ENCODE measurements at regions not wholly inside any gene's neighbourhood (a gene's known extent, or its start where the extent isn't known, plus 50 kb on each side); places are given as distances from the start of the nearest gene placed in this dataset.

DNA sequence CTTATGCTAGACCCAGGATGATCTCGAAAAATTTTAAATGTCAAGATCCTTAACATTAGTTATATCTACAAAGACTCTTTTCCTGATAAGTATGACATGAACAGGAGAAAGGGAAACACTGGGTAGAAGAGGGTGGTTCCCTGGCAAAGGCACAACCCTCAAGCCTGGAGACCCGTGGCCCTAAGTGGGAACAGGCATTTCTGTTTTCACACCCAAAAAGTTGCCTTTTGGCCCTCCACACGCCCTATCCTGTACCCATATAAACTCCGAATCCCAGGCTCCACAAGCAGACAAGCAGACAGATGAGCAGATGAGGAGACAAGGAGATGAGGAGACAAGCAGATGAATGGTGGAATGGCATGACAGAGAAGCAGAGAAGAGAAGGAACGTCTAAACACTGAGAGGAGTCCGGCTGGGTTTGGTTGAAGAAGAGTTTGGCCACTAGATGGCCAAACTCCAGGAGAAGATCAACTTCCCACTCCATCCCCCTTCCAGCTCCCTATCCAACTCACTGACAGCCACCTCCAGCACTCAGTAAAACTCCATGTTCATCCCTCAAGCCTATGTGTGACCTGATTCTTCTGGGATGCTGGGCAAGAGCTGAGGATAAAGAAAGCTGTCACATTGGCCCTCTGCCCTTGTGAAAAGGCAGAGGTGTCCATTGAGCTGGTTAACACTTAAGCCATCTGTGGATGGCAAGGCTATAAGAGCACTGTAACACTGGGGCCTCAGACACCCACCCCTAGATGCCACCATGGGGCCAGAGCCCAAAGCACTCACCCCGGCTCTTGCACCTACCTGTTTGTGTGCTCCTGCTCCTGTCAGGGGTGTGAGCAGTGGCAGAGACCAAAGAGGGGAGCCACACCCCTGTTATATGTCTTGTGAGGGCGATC is 139.6 kb upstream of the FAM20A start:
- DNase-seq (ENCODE audit: low read depth in 2 of 2) = no peak

GRCh38 chr17:68737761-68738443 is 136.7 kb upstream of the FAM20A start:
- DNase-seq (ENCODE audit: low read depth in 2 of 2) = no peak

- DNase-seq (ENCODE audit: low read depth in 2 of 2) = no peak
Observed at GRCh38 chr17:68734931-68735330, 133.8 kb upstream of the FAM20A start.

DNA sequence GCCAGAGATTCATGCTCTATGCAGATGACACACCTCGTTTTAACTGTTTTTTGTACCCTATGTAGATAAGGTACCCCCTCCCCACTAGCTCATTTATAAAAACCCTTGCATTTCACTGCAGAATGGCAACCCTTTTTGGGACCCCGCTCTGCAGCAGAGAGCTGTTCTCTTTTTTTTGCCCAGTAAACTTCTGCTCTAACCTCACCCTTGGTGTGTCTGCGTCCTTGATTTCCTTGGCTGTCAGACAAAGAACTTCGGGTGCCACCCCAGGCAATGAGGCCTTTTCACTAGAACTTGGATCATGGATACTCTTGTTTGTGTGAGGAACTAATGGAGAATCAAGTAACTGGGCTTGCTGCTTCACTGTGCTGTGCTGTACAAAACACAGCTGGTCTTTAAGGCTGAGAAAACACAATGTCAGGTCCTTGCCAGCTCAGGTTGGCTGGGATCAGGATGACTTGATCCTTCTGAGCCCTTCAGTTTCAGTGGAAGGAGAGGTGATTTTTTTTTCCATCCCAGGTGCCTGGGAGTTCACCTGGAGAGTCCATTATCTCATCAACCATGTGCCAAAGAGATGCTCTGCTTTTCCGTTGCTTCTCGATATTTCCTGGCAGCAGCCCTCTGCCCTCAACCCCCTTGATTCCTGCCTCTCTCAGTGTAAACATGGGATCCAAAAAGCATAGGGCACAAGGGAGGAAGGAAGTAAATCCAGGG is 133.2 kb upstream of the FAM20A start:
- no peak for DNase-seq (ENCODE audit: low read depth in 2 of 2)

DNA sequence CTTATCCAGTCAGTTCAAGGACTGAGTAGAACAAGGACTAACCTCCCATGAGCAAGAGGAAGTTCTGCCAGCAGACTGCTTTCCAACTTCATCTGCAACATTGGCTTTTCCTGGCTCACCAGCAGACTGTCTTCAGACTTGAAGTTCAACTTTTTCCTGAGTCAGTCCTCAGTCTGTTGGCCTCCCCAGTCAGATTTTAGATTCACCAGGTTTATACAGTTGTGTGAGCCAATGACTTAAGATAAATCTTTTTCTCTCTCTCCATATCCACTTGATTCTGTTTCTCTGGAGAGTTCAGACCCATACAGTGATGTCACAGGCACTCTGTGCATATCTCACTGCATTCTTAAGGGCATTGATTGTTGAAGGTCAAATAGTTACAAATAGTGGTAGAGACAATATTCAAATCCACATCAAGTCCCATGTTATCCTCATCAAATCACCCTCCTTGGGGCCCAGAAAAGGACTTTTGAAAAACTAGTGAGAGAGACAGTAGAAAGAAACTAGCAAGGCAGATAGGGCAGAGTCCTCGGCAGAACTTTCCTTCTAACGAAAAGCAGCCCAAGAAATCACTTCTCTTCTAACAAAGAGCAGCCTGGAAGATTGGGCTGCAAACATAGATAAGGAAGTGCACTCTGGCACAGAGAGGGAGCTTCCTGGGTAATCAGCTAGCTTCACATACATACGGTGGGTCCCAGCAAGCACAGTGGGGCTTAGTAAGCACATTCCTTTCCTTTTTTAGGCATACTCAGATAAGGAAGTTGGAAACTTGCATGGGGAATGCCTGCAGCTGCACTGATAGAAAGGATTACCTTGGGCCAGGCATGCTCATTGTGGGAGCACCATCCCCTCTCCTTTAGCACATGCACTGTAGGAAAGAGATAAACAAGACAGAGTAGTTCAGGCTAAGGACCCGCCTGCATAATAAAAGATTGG is 132.3 kb upstream of the FAM20A start:
- no peak for DNase-seq (ENCODE audit: low read depth in 2 of 2)

DNA sequence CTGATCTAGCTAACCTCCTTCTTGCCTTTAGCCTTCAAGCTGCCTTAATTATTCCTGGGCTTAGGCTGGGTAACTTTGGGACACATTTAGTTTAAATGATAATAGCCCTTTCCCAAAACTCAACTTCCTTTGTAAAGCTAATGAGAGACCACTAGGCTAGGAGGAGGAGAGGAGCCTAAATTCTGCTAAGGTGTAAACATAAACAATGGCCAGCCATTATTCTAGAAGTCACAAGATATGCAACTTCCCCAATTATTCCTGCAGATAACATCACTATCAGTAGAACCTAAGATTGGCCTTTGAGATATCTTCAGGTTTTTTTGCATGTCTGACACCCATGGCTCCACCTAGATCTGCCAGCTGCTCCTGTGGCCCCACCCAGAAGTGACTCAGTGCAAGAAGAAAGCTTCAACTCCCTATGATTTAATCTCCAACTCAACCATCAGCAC is 131.2 kb upstream of the FAM20A start:
- DNase-seq (ENCODE audit: low read depth in 2 of 2) = no peak

DNA sequence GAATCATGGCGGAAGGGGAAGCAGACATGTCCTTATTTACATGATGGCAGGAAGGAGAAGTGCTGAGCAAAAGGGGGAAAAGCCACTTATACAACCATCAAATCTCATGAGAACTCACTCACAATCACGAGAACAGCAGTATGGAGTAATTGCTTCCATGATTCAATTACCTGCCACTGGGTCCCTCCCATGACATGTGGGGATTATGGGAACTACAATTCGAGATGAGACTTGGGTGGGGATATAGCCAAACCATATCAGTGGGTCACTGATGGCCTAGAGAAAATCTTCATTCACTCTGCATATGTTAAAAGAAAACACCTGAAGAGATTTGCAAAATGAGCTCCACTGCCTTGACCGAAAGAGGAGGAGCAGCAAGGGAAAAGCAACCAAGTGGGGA is 130.3 kb upstream of the FAM20A start:
- DNase-seq (ENCODE audit: low read depth in 2 of 2) = no peak

GRCh38 chr17:68719431-68719830 is 118.3 kb upstream of the FAM20A start:
- no peak for DNase-seq (ENCODE audit: low read depth in 2 of 2)

DNA sequence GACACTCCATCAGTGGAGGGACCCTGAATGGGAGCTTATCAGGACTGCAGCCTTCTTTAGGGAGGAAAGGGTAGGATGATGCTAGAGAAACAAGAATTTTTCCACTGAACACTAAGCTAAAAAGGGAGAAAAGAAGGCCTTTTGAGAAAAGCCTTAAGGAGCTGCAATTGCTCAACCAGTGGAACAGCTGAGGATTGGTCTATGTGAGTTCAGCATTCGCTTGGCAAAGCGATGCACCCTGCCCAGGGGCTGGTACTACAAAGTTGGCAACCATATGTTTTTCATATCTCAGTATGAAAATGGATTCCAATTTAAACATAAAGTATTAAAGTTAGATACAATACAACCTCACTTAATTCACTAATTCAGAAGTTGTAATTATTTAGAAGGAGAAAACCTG is 117.8 kb upstream of the FAM20A start:
- DNase-seq (ENCODE audit: low read depth in 2 of 2) = no peak

DNA sequence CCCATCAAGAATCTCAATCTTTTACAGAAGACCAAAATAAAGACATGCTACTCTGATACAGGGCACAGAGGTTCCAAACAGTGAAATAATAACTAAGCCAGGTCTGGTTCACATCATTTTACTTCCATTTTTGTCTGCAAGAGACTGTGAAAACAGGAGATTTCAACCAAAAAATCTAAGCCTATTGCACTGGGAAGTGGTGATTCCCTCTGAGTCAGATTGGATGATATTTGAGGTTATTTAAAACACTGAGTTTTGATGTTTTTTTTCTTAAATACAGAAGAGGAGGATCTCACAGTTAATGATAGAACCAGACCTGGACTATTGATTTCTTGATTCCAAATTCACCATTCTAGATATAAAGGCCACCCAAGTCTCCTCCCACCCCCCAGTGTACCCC is 117.3 kb upstream of the FAM20A start:
- no peak for DNase-seq (ENCODE audit: low read depth in 2 of 2)

DNA sequence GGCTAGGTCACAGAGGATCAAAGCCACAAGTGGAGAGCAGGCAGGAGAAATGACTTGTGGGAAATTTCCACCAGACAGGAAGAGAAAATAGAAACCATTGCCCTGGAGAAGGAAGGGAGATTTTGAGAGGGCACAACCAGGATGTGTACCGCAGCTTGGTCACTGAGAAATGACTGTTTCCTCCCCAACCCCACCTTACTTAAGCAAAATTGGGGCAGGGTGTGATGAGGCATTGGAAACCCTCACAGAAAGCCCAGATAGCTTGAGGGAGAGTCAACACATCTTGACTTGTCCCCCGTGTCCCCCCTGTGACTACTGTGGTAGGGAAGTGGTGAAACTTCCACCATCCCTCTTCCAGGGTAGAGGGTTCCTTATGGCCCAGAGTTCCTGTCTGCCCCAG is 113.5 kb upstream of the FAM20A start:
- DNase-seq (ENCODE audit: low read depth in 2 of 2) = no peak

DNA sequence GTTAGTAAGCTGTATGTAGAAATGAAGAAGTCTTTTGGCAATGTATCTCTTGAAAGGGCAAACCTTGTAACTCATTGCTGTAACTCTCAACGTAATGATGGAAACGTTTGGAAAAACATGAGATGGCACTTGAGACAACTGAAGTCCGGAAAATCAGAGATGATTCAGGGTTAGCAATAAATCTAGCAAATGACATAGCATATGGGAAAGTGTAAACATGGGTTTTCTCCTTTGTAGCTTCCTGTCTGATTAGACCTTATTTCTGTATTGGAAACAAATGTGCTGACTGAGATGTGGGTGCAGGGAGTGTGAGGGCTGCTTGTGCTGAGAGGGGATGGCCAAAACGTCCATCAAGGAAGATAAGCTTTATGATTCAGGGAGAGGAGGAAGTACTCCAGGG is 110.7 kb upstream of the FAM20A start:
- no peak for DNase-seq (ENCODE audit: low read depth in 2 of 2)

- no peak for DNase-seq (ENCODE audit: low read depth in 2 of 2)
Observed at GRCh38 chr17:68710976-68711375, 109.8 kb upstream of the FAM20A start.

DNA sequence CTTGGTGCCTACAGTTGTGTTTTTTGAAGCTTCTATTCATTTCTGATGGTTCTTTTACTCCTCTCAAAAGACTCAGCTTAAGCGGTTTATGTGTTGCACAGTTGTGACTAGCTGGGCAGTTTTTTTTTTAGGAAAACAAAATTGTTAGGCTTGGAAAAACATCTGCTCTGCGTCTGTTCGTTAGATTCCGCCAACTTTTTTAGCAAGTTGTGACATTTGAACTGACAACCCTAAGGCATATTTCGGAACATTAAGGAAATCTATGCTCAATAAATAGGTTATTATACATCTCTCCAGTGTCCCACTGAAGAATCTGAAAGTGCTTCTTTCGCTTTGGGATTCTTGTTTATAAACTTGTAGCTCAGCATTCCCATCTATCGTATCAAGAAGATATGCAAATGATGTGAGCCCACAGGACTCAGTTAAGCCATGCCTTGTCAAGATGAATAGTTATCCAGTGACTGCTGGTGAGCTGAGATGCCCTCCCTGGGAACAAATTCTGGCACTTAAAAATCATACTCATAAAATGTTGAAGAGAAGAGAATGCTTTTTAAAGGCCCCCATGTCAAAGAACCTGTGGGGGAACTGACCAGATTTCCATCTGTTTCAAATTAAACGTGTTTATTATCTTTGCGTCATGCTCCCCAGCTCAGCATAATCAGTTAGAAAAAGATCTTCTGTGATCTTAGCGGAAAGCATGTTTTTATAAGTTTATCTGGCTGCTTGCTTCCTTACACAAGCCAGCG is 109.0 kb upstream of the FAM20A start:
- DNase-seq (ENCODE audit: low read depth in 2 of 2) = no peak

GRCh38 chr17:68709461-68709860 is 108.3 kb upstream of the FAM20A start:
- DNase-seq (ENCODE audit: low read depth in 2 of 2) = no peak

GRCh38 chr17:68707031-68707430 is 105.9 kb upstream of the FAM20A start:
- DNase-seq (ENCODE audit: low read depth in 2 of 2) = no peak

DNA sequence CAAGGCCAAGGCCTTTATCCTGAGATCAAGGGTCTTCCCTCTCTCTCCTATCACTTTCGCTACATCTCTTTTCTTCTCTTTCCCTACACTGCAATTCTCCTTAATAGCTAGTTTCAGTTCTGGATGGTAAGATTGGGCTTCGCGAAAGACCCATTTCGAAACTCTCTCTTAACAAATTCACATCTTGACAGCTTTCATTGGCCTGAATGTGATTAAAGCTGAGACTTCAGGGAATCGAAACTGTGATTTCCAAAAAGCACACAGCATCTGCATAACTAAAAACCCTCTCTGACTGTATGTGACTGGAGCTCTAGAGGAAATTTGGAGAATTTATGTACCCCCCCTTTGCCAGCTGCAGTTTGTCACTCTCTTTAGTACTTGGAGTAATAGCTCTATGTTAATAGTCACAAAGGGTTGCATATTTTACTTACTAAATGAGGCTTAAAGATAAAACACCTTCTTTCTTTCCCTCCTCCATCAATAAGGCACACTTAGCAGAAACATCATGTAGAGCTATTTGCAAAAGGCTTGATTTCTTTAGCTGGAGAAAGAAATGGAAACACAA is 105.3 kb upstream of the FAM20A start:
- DNase-seq (ENCODE audit: low read depth in 2 of 2) = no peak

- DNase-seq (ENCODE audit: low read depth in 2 of 2) = no peak
Observed at GRCh38 chr17:68705714-68706076, 104.5 kb upstream of the FAM20A start.

GRCh38 chr17:68704871-68705713 is 103.9 kb upstream of the FAM20A start:
- DNase-seq (ENCODE audit: low read depth in 2 of 2) = no peak

GRCh38 chr17:68701046-68701445 is 99.9 kb upstream of the FAM20A start:
- no peak for DNase-seq (ENCODE audit: low read depth in 2 of 2)

All from stimulated activated CD4-positive, alpha-beta T cell treated with anti-CD3 and anti-CD28 coated beads, Interleukin-1b, Interleukin-23, amount 100 ng/mL, for 1 hour (primary cell).